CD4-positive, alpha-beta memory T cell (primary cell): ENCODE measurements at regions not wholly inside any gene's neighbourhood (a gene's known extent, or its start where the extent isn't known, plus 50 kb on each side); places are given as distances from the start of the nearest gene placed in this dataset.
"Not testable (repeated sequence)": the region's sequence is repeated elsewhere in the genome, so short reads cannot be mapped to it uniquely, and the experiment has no call there.

Experiments
- CTCF ChIA-PET: fragments of 350-600 bp; sonication (Branson Sonifier 250); formaldehyde crosslinking; loops from one replicate; lab custom pipeline; 2021; ENCODE audit warnings: inconsistent platforms; ENCODE audit not compliant: partially characterized antibody; lab: Charles Lee
- POLR2A ChIA-PET: fragments of 350-600 bp; sonication (Branson Sonifier 250); formaldehyde crosslinking; loops from one replicate; lab custom pipeline; 2021; ENCODE audit not compliant: partially characterized antibody; lab: Charles Lee
- DNase-seq, 5 donors: peaks; one replicate each; pipeline versions ENCODE4 v3.0.0 to v3.0.0-alpha.2; 2020 to 2022; ENCODE audit warnings: mixed read lengths in 1 of 5
- H3K27ac ChIP-seq: one replicate; pipeline ENCODE4 v1.7.0; 2013; ENCODE audit warnings: low read depth, low read length
- H3K27me3 ChIP-seq: 2 replicates; pipeline ENCODE4 v1.7.0; 2013; ENCODE audit warnings: mild to moderate bottlenecking, low read length, moderate library complexity; ENCODE audit not compliant: insufficient read depth
- H3K36me3 ChIP-seq: 2 replicates; pipeline ENCODE4 v1.7.0; 2013; ENCODE audit warnings: mild to moderate bottlenecking, low read length, moderate library complexity; ENCODE audit not compliant: insufficient read depth
- H3K4me1 ChIP-seq: 2 replicates; pipeline ENCODE4 v1.7.0; 2013; ENCODE audit warnings: mild to moderate bottlenecking, low read length, moderate library complexity; ENCODE audit not compliant: insufficient read depth
- H3K4me3 ChIP-seq, 2 donors: one replicate each; pipeline ENCODE4 v1.7.0; 2013; ENCODE audit warnings: low read length in 2 of 2, mild to moderate bottlenecking in 1 of 2
- H3K9me3 ChIP-seq, 2 donors: one replicate each; pipeline ENCODE4 v1.7.0; 2013; ENCODE audit warnings: low read length in 2 of 2, control low read depth in 1 of 2; ENCODE audit not compliant: control insufficient read depth in 1 of 2
- H3K27ac Mint-ChIP-seq, 7 donors: one replicate each; pipeline ENCODE4 v1.8.0; 2020 to 2021; ENCODE audit warnings: mixed read lengths in 7 of 7, mild to moderate bottlenecking in 6 of 7, inconsistent platforms in 3 of 7, moderate library complexity in 3 of 7
- H3K27me3 Mint-ChIP-seq, 2 donors: one replicate each; pipeline ENCODE4 v1.8.0; 2020 to 2021; ENCODE audit warnings: mixed read lengths in 2 of 2
- H3K36me3 Mint-ChIP-seq, 2 donors: one replicate each; pipeline ENCODE4 v1.8.0; 2020 to 2021; ENCODE audit warnings: mixed read lengths in 2 of 2, inconsistent platforms in 1 of 2, mild to moderate bottlenecking in 1 of 2
- H3K4me1 Mint-ChIP-seq, 4 donors: one replicate each; pipeline ENCODE4 v1.8.0; 2020 to 2021; ENCODE audit warnings: mixed read lengths in 4 of 4, mild to moderate bottlenecking in 1 of 4
- H3K4me3 Mint-ChIP-seq, 8 donors: one replicate each; pipeline ENCODE4 v1.8.0; 2020 to 2021; ENCODE audit warnings: mixed read lengths in 8 of 8, mild to moderate bottlenecking in 7 of 8, moderate library complexity in 6 of 8, inconsistent platforms in 3 of 8
- H3K9me3 Mint-ChIP-seq, 8 donors: one replicate each; pipeline ENCODE4 v1.8.0; 2020 to 2021; ENCODE audit warnings: mixed read lengths in 8 of 8, mild to moderate bottlenecking in 5 of 8, inconsistent platforms in 3 of 8, moderate library complexity in 1 of 8
- intact Hi-C: fragments of 100-400 bp; cut with micrococcal nuclease; formaldehyde crosslinking; loops from one replicate; pipeline ENCODE4 v1.15.1; 2023

DNA sequence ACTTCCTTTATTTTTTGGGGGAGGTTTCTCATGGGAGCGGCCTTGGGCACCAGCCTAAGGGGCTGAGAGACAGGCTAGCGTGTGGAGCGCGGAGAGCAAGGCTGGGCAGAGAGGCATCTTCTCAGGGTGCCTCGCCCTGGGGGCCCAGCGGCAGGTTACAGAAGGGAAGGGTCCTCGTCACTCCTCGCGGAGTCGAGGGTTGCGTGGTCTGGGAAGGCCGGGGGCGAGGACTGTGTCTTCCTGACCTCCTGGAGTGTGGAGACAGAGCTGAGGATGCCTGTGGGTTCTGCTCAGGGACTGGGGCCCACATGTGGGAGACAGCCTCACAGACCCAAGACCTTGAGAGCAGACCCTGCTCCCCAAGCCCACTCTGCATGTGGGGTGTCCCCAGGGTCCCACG is 79.6 kb upstream of the LRPAP1 start:
- Mint-ChIP-seq H3K27me3 (peaks cover 0 to 3% of the 10 kb centered on the region in 2 donors), H3K4me1 (no peaks in the 10 kb centered on the region), H3K9me3 (peaks cover 0 to 5% (median under 1%) of the 10 kb centered on the region in 8 donors), H3K4me3 (no peak overlapping the region), H3K27ac (no peak overlapping the region), H3K36me3 (no peaks in the 10 kb centered on the region)
- intact Hi-C loops: no loop called here
- no peak for DNase-seq
- H3K27ac ChIP-seq: no peak overlapping the region
- no peaks in the 10 kb centered on the region for H3K4me1 ChIP-seq
- CTCF ChIA-PET: no interaction called here
- POLR2A ChIA-PET: no interaction called here
- no peaks in the 10 kb centered on the region for H3K27me3 ChIP-seq
- no peaks in the 10 kb centered on the region for H3K36me3 ChIP-seq
- H3K9me3 ChIP-seq: no peaks in the 10 kb centered on the region
- no peak overlapping the region for H3K4me3 ChIP-seq

DNA sequence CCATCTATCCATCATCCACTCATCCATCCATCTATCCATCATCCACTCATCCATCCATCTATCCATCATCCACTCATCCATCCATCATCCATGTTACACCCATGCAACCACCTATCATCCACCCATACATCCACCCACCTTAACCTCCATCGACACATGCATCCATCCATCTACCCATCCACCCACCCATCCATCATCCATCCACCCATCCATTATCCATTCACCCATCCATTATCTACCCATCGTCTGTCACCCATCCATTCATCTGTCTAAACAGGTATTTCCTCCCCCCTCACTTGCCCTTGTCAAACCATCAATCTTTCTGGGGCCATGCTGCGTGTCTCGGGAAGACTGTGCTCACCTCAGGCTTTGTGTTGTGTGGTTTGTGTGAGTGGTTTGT is 78.6 kb upstream of the LRPAP1 start:
- H3K4me3 Mint-ChIP-seq, H3K36me3 ChIP-seq, DNase-seq, CTCF ChIA-PET, H3K27me3 ChIP-seq, intact Hi-C loops, H3K4me1 ChIP-seq, H3K27ac ChIP-seq, H3K9me3 ChIP-seq, H3K4me3 ChIP-seq, H3K9me3 Mint-ChIP-seq, H3K27me3 Mint-ChIP-seq, POLR2A ChIA-PET, H3K4me1 Mint-ChIP-seq, H3K36me3 Mint-ChIP-seq: not testable (repeated sequence)
- H3K27ac Mint-ChIP-seq: peak overlapping the region in 1 of 7 donors; percentile 7

DNA sequence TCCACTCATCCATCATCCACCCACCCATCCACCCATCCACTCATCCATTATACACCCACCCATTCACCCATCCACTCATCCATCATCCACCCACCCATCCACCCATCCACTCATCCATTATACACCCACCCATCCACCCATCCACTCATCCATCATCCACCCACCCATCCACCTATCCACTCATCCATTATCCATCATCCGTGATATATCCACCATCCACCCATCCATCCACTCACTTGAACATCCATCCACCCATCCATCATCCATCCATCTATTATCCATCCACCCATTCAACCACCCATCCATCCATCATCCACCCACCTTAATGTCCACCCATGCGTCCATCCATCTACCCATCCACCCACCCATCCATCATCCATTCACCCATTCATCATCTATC is 77.7 kb upstream of the LRPAP1 start:
- POLR2A ChIA-PET, CTCF ChIA-PET, H3K27me3 Mint-ChIP-seq, DNase-seq, H3K36me3 Mint-ChIP-seq, H3K27ac ChIP-seq, H3K9me3 ChIP-seq, H3K4me3 ChIP-seq, H3K4me3 Mint-ChIP-seq, H3K4me1 Mint-ChIP-seq, H3K4me1 ChIP-seq, intact Hi-C loops, H3K27me3 ChIP-seq, H3K27ac Mint-ChIP-seq, H3K36me3 ChIP-seq, H3K9me3 Mint-ChIP-seq: not testable (repeated sequence)

GRCh38 chr4:3607690-3608552 is 75.7 kb upstream of the LRPAP1 start:
- H3K27me3 Mint-ChIP-seq: peaks cover 0 to 2% of the 10 kb centered on the region in 2 donors
- POLR2A ChIA-PET: no interaction called here
- no peak overlapping the region for H3K27ac Mint-ChIP-seq
- no peaks in the 10 kb centered on the region for H3K9me3 ChIP-seq
- CTCF ChIA-PET: no interaction called here
- H3K36me3 ChIP-seq: no peaks in the 10 kb centered on the region
- no peaks in the 10 kb centered on the region for H3K27me3 ChIP-seq
- no peak overlapping the region for H3K4me3 ChIP-seq
- no peak for DNase-seq
- no peaks in the 10 kb centered on the region for H3K4me1 ChIP-seq
- H3K4me3 Mint-ChIP-seq: no peak overlapping the region
- H3K36me3 Mint-ChIP-seq: no peaks in the 10 kb centered on the region
- H3K27ac ChIP-seq: no peak overlapping the region
- H3K9me3 Mint-ChIP-seq: peaks cover 0 to 4% (median 0%) of the 10 kb centered on the region in 8 donors
- intact Hi-C loops: no loop called here
- H3K4me1 Mint-ChIP-seq: no peaks in the 10 kb centered on the region

DNA sequence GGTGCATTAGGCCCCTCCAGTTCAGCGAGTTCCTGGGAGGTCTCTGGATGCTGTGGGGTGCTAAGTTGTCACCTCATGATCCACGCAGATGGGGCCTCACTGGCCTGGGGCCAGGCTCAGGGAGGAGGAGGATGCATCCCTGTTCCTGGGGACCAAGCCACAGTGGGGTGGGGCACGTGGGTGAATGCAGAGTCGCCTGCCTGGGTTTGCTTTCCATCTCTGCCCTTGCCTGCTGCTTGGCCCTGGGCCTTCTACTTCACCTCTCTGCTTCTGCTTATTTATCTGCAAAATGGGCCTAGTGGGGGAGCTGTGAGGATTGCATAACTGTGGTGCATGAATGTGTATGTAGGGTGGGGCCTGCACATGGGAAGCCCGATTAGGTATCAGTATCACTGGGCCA is 74.6 kb upstream of the LRPAP1 start:
- H3K4me3 ChIP-seq, H3K4me1 Mint-ChIP-seq, H3K27ac ChIP-seq, H3K4me1 ChIP-seq, H3K9me3 Mint-ChIP-seq, DNase-seq, intact Hi-C loops, POLR2A ChIA-PET, H3K36me3 Mint-ChIP-seq, CTCF ChIA-PET, H3K9me3 ChIP-seq, H3K27me3 Mint-ChIP-seq, H3K36me3 ChIP-seq, H3K4me3 Mint-ChIP-seq, H3K27me3 ChIP-seq: not testable (repeated sequence)
- peak overlapping the region in 1 of 7 donors; percentile 41 for H3K27ac Mint-ChIP-seq

GRCh38 chr4:3606271-3606670 is 74.0 kb upstream of the LRPAP1 start:
- intact Hi-C loops: not testable (repeated sequence)

GRCh38 chr4:3605491-3605890 is 73.3 kb upstream of the LRPAP1 start:
- no peaks in the 10 kb centered on the region for H3K4me1 Mint-ChIP-seq
- no peaks in the 10 kb centered on the region for H3K27me3 ChIP-seq
- peaks cover 0 to 4% (median 0%) of the 10 kb centered on the region in 8 donors for H3K9me3 Mint-ChIP-seq
- no peak overlapping the region for H3K27ac Mint-ChIP-seq
- H3K36me3 ChIP-seq: no peaks in the 10 kb centered on the region
- H3K4me3 ChIP-seq: no peak overlapping the region
- H3K27me3 Mint-ChIP-seq: peaks cover 0 to 1% of the 10 kb centered on the region in 2 donors
- no peak for DNase-seq
- no peaks in the 10 kb centered on the region for H3K4me1 ChIP-seq
- intact Hi-C loops: no loop called here
- H3K27ac ChIP-seq: no peak overlapping the region
- no peaks in the 10 kb centered on the region for H3K36me3 Mint-ChIP-seq
- ChIA-PET CTCF (no interaction called here), POLR2A (no interaction called here)
- no peak overlapping the region for H3K4me3 Mint-ChIP-seq
- no peaks in the 10 kb centered on the region for H3K9me3 ChIP-seq

More at GRCh38 chr4:3606271-3606670, 74.0 kb upstream of the LRPAP1 start:
- H3K36me3 ChIP-seq, DNase-seq, H3K36me3 Mint-ChIP-seq, H3K9me3 ChIP-seq, H3K4me3 ChIP-seq, CTCF ChIA-PET, H3K27me3 ChIP-seq, H3K27ac Mint-ChIP-seq, H3K27me3 Mint-ChIP-seq, H3K4me3 Mint-ChIP-seq, POLR2A ChIA-PET, H3K4me1 ChIP-seq, H3K4me1 Mint-ChIP-seq, H3K9me3 Mint-ChIP-seq, H3K27ac ChIP-seq: not testable (repeated sequence)
